ENCODE measurements at regions not wholly inside any gene's neighbourhood (a gene's known extent, or its start where the extent isn't known, plus 50 kb on each side); places are given as distances from the start of the nearest gene placed in this dataset.
"Not testable (repeated sequence)": the region's sequence is repeated elsewhere in the genome, so short reads cannot be mapped to it uniquely, and the experiment has no call there.

GRCh38 chr2:216956820-216957493 is 97.1 kb upstream of the TNP1 start:
- FAIRE-seq: no peak

DNA sequence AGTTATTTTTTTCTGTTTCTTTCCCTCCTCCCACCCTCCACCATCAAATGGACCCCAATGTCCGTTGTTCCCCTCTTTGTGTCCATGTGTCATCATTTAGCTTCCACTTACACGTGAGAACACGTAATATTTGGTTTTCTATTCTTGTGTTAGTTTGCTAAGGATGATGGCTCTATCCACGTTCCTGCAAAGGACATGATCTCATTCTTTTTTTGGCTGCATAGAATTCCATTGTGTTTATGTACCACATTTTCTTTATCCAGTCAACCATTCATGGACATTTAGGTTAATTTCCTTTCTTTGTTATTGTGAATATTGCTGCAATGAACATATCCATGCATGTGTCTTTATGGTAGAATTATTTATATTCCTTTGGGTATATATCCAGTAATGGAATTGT is 91.3 kb upstream of the TNP1 start:
- FAIRE-seq: no peak

DNA sequence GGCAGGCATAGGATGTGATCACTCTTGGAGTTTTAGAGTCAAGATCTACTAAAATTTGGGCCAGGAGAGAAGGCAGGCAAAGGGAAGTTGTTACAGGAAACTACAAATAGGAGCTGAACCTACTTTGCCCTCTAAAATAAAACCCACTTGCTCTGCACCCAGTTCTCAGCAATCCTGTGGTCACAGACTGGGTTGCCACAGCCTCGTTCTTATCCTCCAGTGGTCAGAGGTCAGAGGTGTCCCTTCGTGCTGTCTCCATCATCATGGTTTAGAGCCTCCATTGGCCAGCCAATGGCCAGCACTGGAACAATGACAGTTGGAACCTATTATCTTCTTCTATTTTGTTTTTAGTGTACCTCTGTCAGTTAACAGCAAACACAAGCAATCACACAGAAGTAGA is 90.7 kb upstream of the TNP1 start:
- no peak for FAIRE-seq

DNA sequence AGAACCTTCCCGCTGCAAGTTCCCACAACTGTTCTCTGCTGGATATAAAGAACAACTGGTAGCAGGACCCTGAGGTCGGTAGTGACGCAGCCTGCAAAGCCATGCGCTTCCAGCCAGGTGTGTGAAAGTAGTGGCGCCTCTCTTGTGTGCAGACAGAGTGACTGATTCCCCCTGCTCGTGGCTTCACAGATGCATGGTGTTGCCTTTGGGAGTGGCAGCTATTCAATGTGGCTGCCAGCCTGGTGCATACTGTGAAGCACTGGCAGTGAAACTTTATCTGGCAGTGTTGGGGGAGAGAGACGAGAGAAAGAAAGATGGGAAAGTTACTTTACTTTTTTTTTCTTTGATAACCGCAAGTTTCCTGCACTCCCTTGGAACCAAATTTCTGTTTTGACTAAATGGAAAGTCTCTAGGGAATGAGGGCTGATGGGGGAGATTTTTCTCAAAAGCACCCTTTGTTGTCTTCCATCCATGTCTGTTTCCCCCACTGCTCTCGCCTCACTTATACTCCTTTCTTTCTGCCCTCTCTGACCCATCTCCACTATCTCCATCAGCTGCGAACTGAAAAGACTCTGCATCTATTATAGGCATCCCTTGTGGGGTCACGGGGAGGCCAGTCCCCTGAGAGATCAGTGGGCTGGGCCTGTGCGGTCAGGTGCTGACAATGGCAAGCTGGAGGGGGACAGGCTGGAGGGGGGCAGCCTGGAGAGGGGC is 90.0 kb upstream of the TNP1 start:
- no peak for FAIRE-seq

GRCh38 chr2:216947055-216947454 is 87.2 kb upstream of the TNP1 start:
- FAIRE-seq: no peak

- FAIRE-seq: no peak
Observed at GRCh38 chr2:216944733-216945132, 84.9 kb upstream of the TNP1 start.

GRCh38 chr2:216943109-216943508 is 83.2 kb upstream of the TNP1 start:
- no peak for FAIRE-seq

GRCh38 chr2:216942465-216942864 is 82.6 kb upstream of the TNP1 start:
- FAIRE-seq: no peak

DNA sequence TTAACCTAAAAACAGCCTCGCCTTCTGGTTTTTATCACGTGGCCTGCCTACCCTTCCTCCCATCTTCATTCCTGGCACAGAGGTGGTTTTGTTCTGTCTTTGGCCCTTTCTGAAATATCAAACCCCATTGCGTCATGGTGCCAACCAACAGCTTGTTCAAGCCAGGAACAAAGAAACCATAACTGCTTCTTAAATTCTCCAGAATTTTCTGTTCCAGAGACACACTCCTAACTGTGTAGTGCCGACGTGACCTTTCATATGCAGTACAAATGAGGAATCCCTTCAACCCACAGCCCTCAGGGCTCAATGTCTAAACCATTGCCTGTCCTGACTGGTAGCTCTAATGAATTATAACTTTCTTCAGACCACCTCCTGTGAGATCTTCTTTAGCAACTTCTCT is 82.2 kb upstream of the TNP1 start:
- FAIRE-seq: no peak

DNA sequence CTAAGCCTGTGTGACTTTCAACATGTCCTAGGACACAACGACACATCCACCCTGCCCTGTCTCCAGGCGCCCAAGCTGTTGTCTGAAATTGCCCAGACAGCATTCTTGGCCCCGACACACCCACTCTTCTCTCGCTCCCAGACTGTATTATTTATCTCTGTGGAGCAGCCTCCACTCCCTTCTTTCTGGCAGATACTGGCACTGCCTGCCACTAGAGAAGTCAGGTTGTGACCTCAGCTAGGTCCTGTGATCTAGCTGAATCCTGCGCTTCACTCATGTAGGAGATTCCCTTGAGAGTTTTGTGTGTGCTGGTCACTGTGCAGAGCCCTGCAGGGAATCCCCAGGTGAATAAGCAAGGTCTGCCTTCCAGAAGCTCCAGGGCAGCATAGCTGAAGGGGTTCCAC is 77.1 kb upstream of the TNP1 start:
- no peak for FAIRE-seq

GRCh38 chr2:216934623-216935022 is 74.8 kb upstream of the TNP1 start:
- FAIRE-seq: no peak

DNA sequence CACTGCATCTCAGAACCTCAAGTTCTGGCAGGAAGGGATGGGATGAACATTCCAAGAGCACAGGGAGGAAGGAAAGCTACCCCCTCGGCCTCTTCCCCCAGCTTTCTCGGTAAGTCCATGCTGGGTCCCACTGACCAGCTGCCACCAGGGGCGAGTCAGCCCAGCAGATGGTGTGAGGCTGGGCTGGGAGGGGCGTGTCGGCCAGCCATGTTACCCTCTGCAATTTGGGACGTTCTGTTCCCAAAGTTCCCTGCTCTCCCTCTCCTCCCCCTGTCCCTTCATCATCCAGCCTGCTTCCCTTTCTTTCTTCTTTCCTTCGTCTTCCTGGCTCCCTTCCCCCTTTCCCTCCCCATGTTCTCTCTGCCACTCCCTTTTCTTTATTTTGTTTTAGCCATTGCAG is 74.3 kb upstream of the TNP1 start:
- FAIRE-seq: no peak

GRCh38 chr2:216932863-216933548 is 73.1 kb upstream of the TNP1 start:
- no peak for FAIRE-seq

- no peak for FAIRE-seq
Observed at GRCh38 chr2:216932113-216932862, 72.4 kb upstream of the TNP1 start.

- FAIRE-seq: no peak
Observed at GRCh38 chr2:216930716-216931115, 70.9 kb upstream of the TNP1 start.

DNA sequence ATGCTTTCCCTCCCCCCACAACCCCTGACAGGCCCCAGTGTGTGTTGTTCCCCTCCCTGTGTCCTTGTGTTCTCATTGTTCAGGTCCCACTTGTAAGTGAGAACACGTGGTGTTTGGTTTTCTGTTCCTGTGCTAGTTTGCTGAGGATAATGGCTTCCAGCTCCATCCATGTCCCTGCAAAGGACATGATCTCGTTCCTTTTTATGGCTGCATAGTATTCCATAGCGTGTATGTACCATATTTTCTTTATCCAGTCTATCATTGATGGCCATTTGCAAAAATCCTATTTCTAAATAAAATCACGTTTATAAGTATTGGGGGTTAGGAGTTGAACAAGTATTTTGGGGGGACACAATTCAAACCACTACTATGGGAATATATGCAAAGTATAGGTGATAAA is 69.5 kb upstream of the TNP1 start:
- FAIRE-seq: not testable (repeated sequence)

- no peak for FAIRE-seq
Observed at GRCh38 chr2:216927163-216927562, 67.3 kb upstream of the TNP1 start.

DNA sequence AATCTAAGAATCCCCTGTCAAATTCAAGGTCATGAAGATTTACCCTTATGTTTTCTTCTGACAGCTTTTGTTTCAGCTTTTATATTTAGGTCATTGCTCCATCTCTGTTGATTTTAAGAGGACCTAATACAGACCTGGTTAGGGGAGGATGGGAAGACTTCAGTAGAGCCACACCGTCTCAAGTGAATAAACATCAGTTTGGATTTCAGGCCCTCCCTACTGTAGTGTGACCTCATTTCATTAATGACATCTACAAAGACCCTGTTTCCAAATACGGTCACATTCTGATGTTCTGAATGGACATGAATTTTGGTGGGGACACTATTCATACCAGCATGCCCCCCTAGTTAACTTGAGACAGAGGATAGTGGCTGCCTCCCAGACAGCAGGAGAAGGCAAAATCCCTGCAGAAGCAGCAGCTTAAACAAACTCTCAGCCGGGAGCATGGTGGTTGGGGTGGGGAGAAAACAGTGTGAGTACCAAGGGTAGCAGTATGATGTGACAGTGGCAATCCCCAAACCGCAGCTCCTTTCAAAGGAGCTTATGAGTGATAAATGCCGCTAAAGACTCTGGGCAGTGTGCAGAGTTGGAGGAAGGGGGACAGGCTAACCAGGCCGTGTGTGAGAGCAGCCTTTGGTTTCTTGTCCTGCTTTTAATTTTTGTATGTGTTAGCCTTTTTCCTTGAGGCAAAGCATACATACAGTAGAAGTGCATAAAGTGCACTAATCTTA is 65.9 kb upstream of the TNP1 start:
- no peak for FAIRE-seq

DNA sequence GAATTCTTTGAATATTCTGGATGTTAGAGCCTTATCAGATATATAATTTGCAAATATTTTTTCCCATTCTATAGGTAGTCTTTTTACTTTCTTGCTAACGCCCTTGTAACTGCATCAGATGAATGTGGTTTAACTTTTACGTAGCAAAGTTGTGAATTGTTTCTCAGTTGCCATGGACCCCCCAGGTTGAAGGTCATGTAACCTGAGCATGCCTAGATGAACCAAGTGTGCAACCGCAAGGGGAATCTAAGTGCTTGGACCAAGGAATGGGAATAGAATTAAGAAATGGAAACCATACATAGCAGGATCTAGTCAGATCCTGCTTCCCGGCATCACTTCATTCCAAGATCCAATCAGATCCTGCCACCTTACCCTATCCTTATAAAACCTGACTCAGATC is 65.1 kb upstream of the TNP1 start:
- FAIRE-seq: no peak

GRCh38 chr2:216923706-216924105 is 63.8 kb upstream of the TNP1 start:
- no peak for FAIRE-seq

- no peak for FAIRE-seq
Observed at GRCh38 chr2:216922175-216922780, 62.4 kb upstream of the TNP1 start.

GRCh38 chr2:216920937-216921456 is 61.1 kb upstream of the TNP1 start:
- FAIRE-seq: no peak

All from TTC549 (cell line).